ENCODE measurements at regions not wholly inside any gene's neighbourhood (a gene's known extent, or its start where the extent isn't known, plus 50 kb on each side); places are given as distances from the start of the nearest gene placed in this dataset.

- DNase-seq = peak in 1 of 2 donors; percentile 4
- WGBS, 2 donors = 89% methylated on average over 5 of the region's 5 CpGs
- Histone ChIP-seq H3K9me3 (no peaks in the 10 kb centered on the region), H3K4me1 (no peaks in the 10 kb centered on the region), H3K27me3 (no peaks in the 10 kb centered on the region), H3K27ac (no peak overlapping the region), H3K36me3 (no peaks in the 10 kb centered on the region), H3K4me3 (replicated peaks in 1 of 3) (no peak overlapping the region)
- TF ChIP-seq CTCF (IDR thresholded peaks at IDR 0.05) = no peak
- TF ChIP-seq POLR2A (IDR thresholded peaks at IDR 0.05) = no peak
- intact Hi-C loops (cut with DNase I) = no loop called here
Observed at GRCh38 chr13:68056816-68057710, 826.9 kb upstream of the PCDH9 start.

GRCh38 chr13:68051910-68052309 lies 821.8 kb upstream of the PCDH9 start:
- TF ChIP-seq POLR2A (IDR thresholded peaks at IDR 0.05) = no peak
- no peak for TF ChIP-seq CTCF (IDR thresholded peaks at IDR 0.05)
- Histone ChIP-seq H3K9me3 (no peaks in the 10 kb centered on the region), H3K27ac (no peak overlapping the region), H3K36me3 (no peaks in the 10 kb centered on the region), H3K27me3 (no peaks in the 10 kb centered on the region), H3K4me3 (replicated peaks in 1 of 3) (no peak overlapping the region), H3K4me1 (no peaks in the 10 kb centered on the region)
- DNase-seq = no peak
- intact Hi-C loops (cut with DNase I) = no loop called here
- 77 to 78% methylated on average over 5 of the region's 5 CpGs for WGBS, 2 donors

GRCh38 chr13:68050761-68051160 lies 820.6 kb upstream of the PCDH9 start:
- WGBS, 2 donors = 58 to 64% methylated on average over 1 of the region's 1 CpG
- TF ChIP-seq POLR2A (IDR thresholded peaks at IDR 0.05) (no peak), CTCF (IDR thresholded peaks at IDR 0.05) (no peak)
- Histone ChIP-seq H3K9me3 (no peaks in the 10 kb centered on the region), H3K27ac (no peak overlapping the region), H3K4me3 (replicated peaks in 1 of 3) (no peak overlapping the region), H3K36me3 (no peaks in the 10 kb centered on the region), H3K27me3 (no peaks in the 10 kb centered on the region), H3K4me1 (no peaks in the 10 kb centered on the region)
- DNase-seq = no peak
- intact Hi-C loops (cut with DNase I) = no loop called here

GRCh38 chr13:68048802-68049359 lies 818.7 kb upstream of the PCDH9 start:
- no peak for TF ChIP-seq CTCF (IDR thresholded peaks at IDR 0.05)
- TF ChIP-seq POLR2A (IDR thresholded peaks at IDR 0.05) = no peak
- intact Hi-C loops (cut with DNase I) = no loop called here
- 74 to 81% methylated on average over 3 of the region's 3 CpGs for WGBS, 2 donors
- no peak overlapping the region for H3K4me3 ChIP-seq (replicated peaks in 1 of 3)
- H3K36me3 ChIP-seq = no peaks in the 10 kb centered on the region
- H3K9me3 ChIP-seq = no peaks in the 10 kb centered on the region
- DNase-seq = no peak
- H3K27ac ChIP-seq = no peak overlapping the region
- no peaks in the 10 kb centered on the region for H3K4me1 ChIP-seq
- H3K27me3 ChIP-seq = no peaks in the 10 kb centered on the region

GRCh38 chr13:68047889-68048288 lies 817.8 kb upstream of the PCDH9 start:
- no peaks in the 10 kb centered on the region for H3K9me3 ChIP-seq
- H3K4me3 ChIP-seq (replicated peaks in 1 of 3) = no peak overlapping the region
- no peak overlapping the region for H3K27ac ChIP-seq
- no peak for DNase-seq
- WGBS, 2 donors = 67 to 73% methylated on average over 3 of the region's 3 CpGs
- H3K4me1 ChIP-seq = no peaks in the 10 kb centered on the region
- no peaks in the 10 kb centered on the region for H3K27me3 ChIP-seq
- intact Hi-C loops (cut with DNase I) = no loop called here
- TF ChIP-seq POLR2A (IDR thresholded peaks at IDR 0.05) = no peak
- TF ChIP-seq CTCF (IDR thresholded peaks at IDR 0.05) = no peak
- no peaks in the 10 kb centered on the region for H3K36me3 ChIP-seq
